SK-N-SH (cell line): ENCODE measurements at regions not wholly inside any gene's neighbourhood (a gene's known extent, or its start where the extent isn't known, plus 50 kb on each side); places are given as distances from the start of the nearest gene placed in this dataset.
A peak's percentile ranks its signal among the peaks of the same experiment; 100 is the strongest.
"Not testable (repeated sequence)": the region's sequence is repeated elsewhere in the genome, so short reads cannot be mapped to it uniquely, and the experiment has no call there.

ENCODE experiments used
- CTCF ChIA-PET: fragments of 300-600, 350-600 bp; formaldehyde crosslinking; extraction: SDS; loops from one replicate; lab custom pipeline; 2021; lab: Yijun Ruan, JAX
- POLR2A ChIA-PET: fragments of 350-600 bp; sonication (Branson Sonifier 250); formaldehyde crosslinking; extraction: SDS; loops from one replicate; lab custom pipeline; 2020; ENCODE audit warnings: antibody characterized with exemption, inconsistent platforms; lab: Yijun Ruan, JAX
- DNase-seq: peaks from one replicate; pipeline ENCODE4 v3.0.0; 2012
- H2AFZ ChIP-seq: fragments of 200-600 bp; sonication (generic); 2 replicates; pipeline ENCODE4 v1.8.1; 2016; ENCODE audit warnings: antibody characterized with exemption, mild to moderate bottlenecking, low read depth
- H3F3A ChIP-seq: fragments of 200-600 bp; sonication (generic); replicated peaks from 2 replicates; pipeline ENCODE3; 2016; ENCODE audit warnings: antibody characterized with exemption, mild to moderate bottlenecking; ENCODE audit not compliant: insufficient read depth
- H3K27ac ChIP-seq, 2 experiments: fragments of 200-500 bp in 1 of 2; fragments of 200-600 bp in 1 of 2; sonication (Bioruptor generic) in 1 of 2; sonication (generic), shearing (Covaris generic) in 1 of 2; 2 replicates each; pipeline versions ENCODE4 v1.5.1 to v1.6.1; 2014 to 2016; ENCODE audit warnings: low read depth in 2 of 2, inconsistent platforms in 1 of 2, low read length in 1 of 2, mild to moderate bottlenecking in 1 of 2, mixed read lengths in 1 of 2
- H3K27me3 ChIP-seq: fragments of 200-600 bp; sonication (generic), shearing (Covaris generic); 2 replicates; pipeline ENCODE4 v1.6.1; 2016; ENCODE audit warnings: mixed run types; ENCODE audit not compliant: insufficient read depth
- H3K36me3 ChIP-seq, 2 experiments: fragments of 200-500 bp in 1 of 2; fragments of 200-600 bp in 1 of 2; sonication (Bioruptor generic) in 1 of 2; sonication (generic) in 1 of 2; replicated peaks in 1 of 2; 2 replicates each; pipeline versions ENCODE3 to v1.5.1; 2014 to 2016; ENCODE audit warnings: low read length in 1 of 2, mild to moderate bottlenecking in 1 of 2; ENCODE audit not compliant: insufficient read depth in 2 of 2, control insufficient read depth in 1 of 2
- H3K4me1 ChIP-seq, 2 experiments: fragments of 200-500 bp in 1 of 2; fragments of 200-600 bp in 1 of 2; sonication (Bioruptor generic) in 1 of 2; sonication (generic), shearing (Covaris generic) in 1 of 2; 2 replicates each; pipeline versions ENCODE4 v1.5.1 to v1.6.1; 2014 to 2016; ENCODE audit warnings: low read depth in 1 of 2, low read length in 1 of 2, mixed run types in 1 of 2; ENCODE audit not compliant: insufficient read depth in 2 of 2, control insufficient read depth in 1 of 2
- H3K4me2 ChIP-seq: fragments of 200-600 bp; sonication (generic), shearing (Covaris generic); 2 replicates; pipeline ENCODE4 v1.6.1; 2017; ENCODE audit warnings: mixed run types
- H3K4me3 ChIP-seq, 2 experiments: fragments of 200-500 bp in 1 of 2; fragments of 200-600 bp in 1 of 2; sonication (Bioruptor generic) in 1 of 2; sonication (generic), shearing (Covaris generic) in 1 of 2; 2 replicates each; pipeline versions ENCODE4 v1.5.1 to v1.8.1; 2014 to 2016; ENCODE audit warnings: low read depth in 2 of 2, inconsistent platforms in 1 of 2, low read length in 1 of 2, mild to moderate bottlenecking in 1 of 2, mixed read lengths in 1 of 2, moderate library complexity in 1 of 2
- H3K79me2 ChIP-seq: fragments of 200-600 bp; sonication (generic); 2 replicates; pipeline ENCODE4 v1.8.1; 2017; ENCODE audit warnings: mild to moderate bottlenecking; ENCODE audit not compliant: insufficient read depth
- H3K9ac ChIP-seq: fragments of 200-600 bp; sonication (generic); 2 replicates; pipeline ENCODE4 v1.6.1; 2017; ENCODE audit warnings: mixed run types
- H3K9me2 ChIP-seq: fragments of 200-600 bp; sonication (generic); 2 replicates; pipeline ENCODE4 v1.6.1; 2017; ENCODE audit warnings: mixed run types
- H3K9me3 ChIP-seq: fragments of 200-600 bp; sonication (generic); 2 replicates; pipeline ENCODE4 v1.6.1; 2017; ENCODE audit warnings: mixed run types, mild to moderate bottlenecking, moderate library complexity
- H4K20me1 ChIP-seq: fragments of 200-600 bp; sonication (generic); 2 replicates; pipeline ENCODE4 v1.6.1; 2017; ENCODE audit warnings: mild to moderate bottlenecking, mixed run types; ENCODE audit not compliant: insufficient read depth
- ELF1 ChIP-seq: IDR thresholded peaks from 2 replicates; pipeline ENCODE4 v1.4.0; 2012
- EP300 ChIP-seq, 2 experiments: IDR thresholded peaks; 2 replicates each; pipeline versions ENCODE4 v1.4.0 to v1.6.1; 2012; ENCODE audit warnings: borderline replicate concordance in 1 of 2, low read depth in 1 of 2, low read length in 1 of 2
- EZH2phosphoT487 ChIP-seq: fragments of 200-600 bp; sonication (generic); IDR thresholded peaks from 2 replicates; pipeline ENCODE4 v1.6.1; 2017; ENCODE audit warnings: low read depth, mixed run types, mild to moderate bottlenecking, antibody characterized with exemption, moderate library complexity, borderline replicate concordance
- FOXJ3 ChIP-seq: sonication (generic); formaldehyde crosslinking; IDR thresholded peaks from 2 replicates; pipeline ENCODE4 v1.5.1; 2020; ENCODE audit warnings: mild to moderate bottlenecking, missing genetic modification reagents
- GABPA ChIP-seq: IDR thresholded peaks from 2 replicates; pipeline ENCODE4 v1.4.0; 2012; ENCODE audit warnings: low read depth, mild to moderate bottlenecking
- GATA2 ChIP-seq: sonication (generic); formaldehyde crosslinking; IDR thresholded peaks from 2 replicates; pipeline ENCODE4 v1.5.0; 2020; ENCODE audit warnings: mild to moderate bottlenecking, missing genetic modification reagents
- MEF2A ChIP-seq: IDR thresholded peaks from 2 replicates; pipeline ENCODE4 v1.4.0; 2012; ENCODE audit warnings: low read depth, borderline replicate concordance
- NFIC ChIP-seq: IDR thresholded peaks from 2 replicates; pipeline ENCODE4 v1.4.0; 2012; ENCODE audit warnings: borderline replicate concordance
- POLR2AphosphoS5 ChIP-seq: IDR thresholded peaks from 2 replicates; pipeline ENCODE4 v1.6.1; 2012; ENCODE audit warnings: low read depth, low read length
- RCOR1 ChIP-seq: fragments of 150-350 bp; IDR thresholded peaks from 2 replicates; pipeline ENCODE4 v1.6.1; 2017; ENCODE audit warnings: antibody characterized with exemption, low read length
- SMC3 ChIP-seq: IDR thresholded peaks from 2 replicates; pipeline ENCODE4 v1.6.1; 2012; ENCODE audit warnings: low read depth, low read length, improper control_type of control experiment
- TCF12 ChIP-seq: IDR thresholded peaks from 2 replicates; pipeline ENCODE4 v1.4.0; 2012
- TEAD4 ChIP-seq: IDR thresholded peaks from 2 replicates; pipeline ENCODE4 v1.4.0; 2012; ENCODE audit warnings: mild to moderate bottlenecking, borderline replicate concordance; ENCODE audit not compliant: insufficient read depth
- WGBS: methylation state at CpG from one replicate; pipeline ENCODE4 v1.1.6; 2017; ENCODE audit warnings: low lambda C conversion rate; 5-methylcytosine and 5-hydroxymethylcytosine counted together
- TF ChIP-seq, protein P1 (sequence below): fragments of 150-350 bp; IDR thresholded peaks from 2 replicates; pipeline ENCODE4 v1.6.1; 2017; ENCODE audit warnings: antibody characterized with exemption, low read length, low read depth, borderline replicate concordance
- TF ChIP-seq, protein P2 (sequence below): fragments of 200-600 bp; sonication (generic); IDR thresholded peaks from 2 replicates; pipeline ENCODE4 v1.6.1; 2017; ENCODE audit warnings: antibody characterized with exemption, mild to moderate bottlenecking, moderate library complexity
- TF ChIP-seq, protein P3 (sequence below): IDR thresholded peaks from 2 replicates; pipeline ENCODE4; 2012
- TF ChIP-seq, protein P4 (sequence below): fragments of 150-350 bp; IDR thresholded peaks from 2 replicates; pipeline ENCODE4 v1.6.1; 2016; ENCODE audit warnings: mild to moderate bottlenecking, low read depth, low read length

DNA sequence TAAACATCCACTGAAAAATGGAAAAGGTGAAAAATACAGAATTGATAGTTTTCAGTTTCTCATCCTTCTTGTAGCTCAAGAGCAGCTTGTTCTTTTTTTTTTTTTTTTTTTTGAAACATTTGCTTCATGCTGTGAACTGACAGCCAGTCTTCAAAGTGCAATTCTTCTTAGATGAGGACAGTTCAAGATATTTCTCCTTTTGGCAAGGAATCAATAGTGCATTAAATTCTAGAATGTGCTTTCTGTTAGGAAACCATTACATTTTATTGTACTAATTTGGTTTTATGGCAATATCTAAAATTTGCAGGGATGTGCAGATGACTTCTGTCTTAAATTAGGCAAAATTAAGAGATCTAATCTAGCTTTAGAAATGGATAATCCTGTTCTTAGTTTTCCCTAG is 969.3 kb upstream of the ACO1 start:
- no peak overlapping the region for H2AFZ ChIP-seq
- no peaks in the 10 kb centered on the region; a peak in 1 of 4 replicates for H3K4me1 ChIP-seq
- H3K27me3 ChIP-seq: no peaks in the 10 kb centered on the region
- H3K4me3 ChIP-seq: no peak overlapping the region
- no peak overlapping the region for H3K4me2 ChIP-seq
- no peak overlapping the region for H3K9ac ChIP-seq
- peak in 1 of 2 experiments; percentile 27; a peak in 1 of 4 replicates for TF ChIP-seq EP300 (IDR thresholded peaks at IDR 0.05; ENCODE audit: borderline replicate concordance in 1 of 2, low read depth in 1 of 2, low read length in 1 of 2)
- no peak for TF ChIP-seq FOXJ3 (CRISPR knock-in tag)
- no peak for TF ChIP-seq MEF2A
- no peak for TF ChIP-seq GABPA
- peak; percentile 49; the same call in 1 of the 2 replicates for TF ChIP-seq RCOR1
- TF ChIP-seq, all 33 proteins: peak for 2
- H3F3A ChIP-seq: no peaks in the 10 kb centered on the region
- no peaks in the 10 kb centered on the region for H3K79me2 ChIP-seq
- no peak for DNase-seq
- no peak overlapping the region for H3K27ac ChIP-seq
- no peaks in the 10 kb centered on the region for H3K9me3 ChIP-seq
- H3K9me2 ChIP-seq: no peaks in the 10 kb centered on the region
- H4K20me1 ChIP-seq: no peaks in the 10 kb centered on the region
- ChIA-PET POLR2A (no interaction called here), CTCF (interaction anchor here (0.7 kb wide), 1 partner anchor 14 kb away, joined by 3 read pairs; no protein-coding TSS in a partner anchor)
- no peaks in the 10 kb centered on the region for H3K36me3 ChIP-seq

DNA sequence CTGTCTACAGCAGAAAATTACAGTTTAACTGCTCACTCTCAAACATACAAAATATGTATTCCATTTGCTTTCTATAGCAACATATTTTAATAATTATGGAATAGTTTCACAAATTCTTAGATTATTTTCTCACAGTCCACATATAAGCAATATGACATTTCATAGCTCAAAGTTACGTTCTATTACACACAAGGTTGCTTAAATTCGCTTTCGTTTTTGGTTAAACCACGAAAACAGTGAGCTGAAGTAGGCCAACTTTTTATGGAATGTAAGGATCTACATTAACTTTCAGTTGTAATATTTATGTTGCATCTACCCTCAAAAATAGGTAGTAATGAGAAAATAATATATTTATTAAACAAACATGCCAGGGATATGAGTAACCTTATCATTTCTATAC is 966.0 kb upstream of the ACO1 start:
- no peak overlapping the region for H3K4me3 ChIP-seq
- peak overlapping the region; percentile 48 for H2AFZ ChIP-seq
- no peaks in the 10 kb centered on the region for H3K36me3 ChIP-seq
- TF ChIP-seq RCOR1 (no peak), EZH2phosphoT487 (no peak), TEAD4 (no peak), NFIC (no peak), TCF12 (no peak), POLR2AphosphoS5 (no peak), ELF1 (no peak), GABPA (no peak), GATA2 (CRISPR knock-in tag) (no peak), MEF2A (no peak), SMC3 (no peak)
- TF ChIP-seq, protein P1, sequence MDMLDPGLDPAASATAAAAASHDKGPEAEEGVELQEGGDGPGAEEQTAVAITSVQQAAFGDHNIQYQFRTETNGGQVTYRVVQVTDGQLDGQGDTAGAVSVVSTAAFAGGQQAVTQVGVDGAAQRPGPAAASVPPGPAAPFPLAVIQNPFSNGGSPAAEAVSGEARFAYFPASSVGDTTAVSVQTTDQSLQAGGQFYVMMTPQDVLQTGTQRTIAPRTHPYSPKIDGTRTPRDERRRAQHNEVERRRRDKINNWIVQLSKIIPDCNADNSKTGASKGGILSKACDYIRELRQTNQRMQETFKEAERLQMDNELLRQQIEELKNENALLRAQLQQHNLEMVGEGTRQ: no peak
- TF ChIP-seq, protein P2, sequence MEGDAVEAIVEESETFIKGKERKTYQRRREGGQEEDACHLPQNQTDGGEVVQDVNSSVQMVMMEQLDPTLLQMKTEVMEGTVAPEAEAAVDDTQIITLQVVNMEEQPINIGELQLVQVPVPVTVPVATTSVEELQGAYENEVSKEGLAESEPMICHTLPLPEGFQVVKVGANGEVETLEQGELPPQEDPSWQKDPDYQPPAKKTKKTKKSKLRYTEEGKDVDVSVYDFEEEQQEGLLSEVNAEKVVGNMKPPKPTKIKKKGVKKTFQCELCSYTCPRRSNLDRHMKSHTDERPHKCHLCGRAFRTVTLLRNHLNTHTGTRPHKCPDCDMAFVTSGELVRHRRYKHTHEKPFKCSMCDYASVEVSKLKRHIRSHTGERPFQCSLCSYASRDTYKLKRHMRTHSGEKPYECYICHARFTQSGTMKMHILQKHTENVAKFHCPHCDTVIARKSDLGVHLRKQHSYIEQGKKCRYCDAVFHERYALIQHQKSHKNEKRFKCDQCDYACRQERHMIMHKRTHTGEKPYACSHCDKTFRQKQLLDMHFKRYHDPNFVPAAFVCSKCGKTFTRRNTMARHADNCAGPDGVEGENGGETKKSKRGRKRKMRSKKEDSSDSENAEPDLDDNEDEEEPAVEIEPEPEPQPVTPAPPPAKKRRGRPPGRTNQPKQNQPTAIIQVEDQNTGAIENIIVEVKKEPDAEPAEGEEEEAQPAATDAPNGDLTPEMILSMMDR: no peak
- TF ChIP-seq, protein P3, sequence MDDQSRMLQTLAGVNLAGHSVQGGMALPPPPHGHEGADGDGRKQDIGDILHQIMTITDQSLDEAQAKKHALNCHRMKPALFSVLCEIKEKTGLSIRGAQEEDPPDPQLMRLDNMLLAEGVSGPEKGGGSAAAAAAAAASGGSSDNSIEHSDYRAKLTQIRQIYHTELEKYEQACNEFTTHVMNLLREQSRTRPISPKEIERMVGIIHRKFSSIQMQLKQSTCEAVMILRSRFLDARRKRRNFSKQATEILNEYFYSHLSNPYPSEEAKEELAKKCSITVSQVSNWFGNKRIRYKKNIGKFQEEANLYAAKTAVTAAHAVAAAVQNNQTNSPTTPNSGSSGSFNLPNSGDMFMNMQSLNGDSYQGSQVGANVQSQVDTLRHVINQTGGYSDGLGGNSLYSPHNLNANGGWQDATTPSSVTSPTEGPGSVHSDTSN: no peak
- TF ChIP-seq, protein P4, sequence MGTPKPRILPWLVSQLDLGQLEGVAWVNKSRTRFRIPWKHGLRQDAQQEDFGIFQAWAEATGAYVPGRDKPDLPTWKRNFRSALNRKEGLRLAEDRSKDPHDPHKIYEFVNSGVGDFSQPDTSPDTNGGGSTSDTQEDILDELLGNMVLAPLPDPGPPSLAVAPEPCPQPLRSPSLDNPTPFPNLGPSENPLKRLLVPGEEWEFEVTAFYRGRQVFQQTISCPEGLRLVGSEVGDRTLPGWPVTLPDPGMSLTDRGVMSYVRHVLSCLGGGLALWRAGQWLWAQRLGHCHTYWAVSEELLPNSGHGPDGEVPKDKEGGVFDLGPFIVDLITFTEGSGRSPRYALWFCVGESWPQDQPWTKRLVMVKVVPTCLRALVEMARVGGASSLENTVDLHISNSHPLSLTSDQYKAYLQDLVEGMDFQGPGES: no peak
- ChIA-PET CTCF (no interaction called here), POLR2A (no interaction called here)
- no peak overlapping the region for H3K4me2 ChIP-seq
- no peaks in the 10 kb centered on the region for H3K79me2 ChIP-seq
- H3K9me2 ChIP-seq: no peaks in the 10 kb centered on the region
- no peak for DNase-seq
- H3K4me1 ChIP-seq: no peaks in the 10 kb centered on the region; a peak in 1 of 4 replicates
- no peaks in the 10 kb centered on the region for H3K27me3 ChIP-seq
- 55% methylated on average over 4 of the region's 4 CpGs for WGBS
- H3K9ac ChIP-seq: no peak overlapping the region
- no peaks in the 10 kb centered on the region for H3F3A ChIP-seq
- H3K27ac ChIP-seq: no peak overlapping the region
- H4K20me1 ChIP-seq: no peaks in the 10 kb centered on the region
- H3K9me3 ChIP-seq: no peaks in the 10 kb centered on the region

DNA sequence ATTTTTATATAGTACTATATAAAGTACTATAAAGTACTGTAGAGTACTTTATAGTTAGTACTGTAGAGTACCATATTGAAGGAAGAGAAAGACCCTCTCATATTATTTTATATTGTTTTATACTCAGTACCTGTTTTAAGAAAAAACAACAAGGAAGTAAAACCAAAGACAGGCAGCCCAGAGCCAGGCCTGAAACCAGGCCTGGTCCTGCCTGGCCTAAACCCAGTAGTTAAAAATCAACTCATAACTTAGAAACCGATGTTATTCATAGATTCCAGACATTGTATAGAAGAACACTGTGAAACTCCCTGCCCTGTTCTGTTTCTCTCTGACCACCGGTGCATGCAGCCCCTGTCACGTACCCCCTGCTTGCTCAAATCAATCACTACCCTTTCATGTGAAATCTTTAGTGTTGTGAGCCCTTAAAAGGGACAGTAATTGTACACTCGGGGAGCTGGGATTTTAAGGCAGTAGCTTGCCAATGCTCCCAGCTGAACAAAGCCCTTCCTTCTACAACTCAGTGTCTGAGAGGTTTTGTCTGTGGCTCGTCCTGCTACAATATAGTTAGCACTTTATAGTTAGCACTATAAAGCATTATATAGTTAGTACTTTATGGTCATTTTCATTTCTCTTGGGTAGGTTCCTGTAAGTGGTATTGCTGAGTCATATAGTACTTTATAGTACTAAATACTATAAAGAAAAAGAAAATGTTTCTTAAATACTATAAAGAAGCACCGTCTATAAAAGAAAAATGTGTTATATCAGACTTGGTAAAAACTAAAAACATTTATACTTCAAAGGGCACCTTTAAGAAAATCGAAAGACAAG is 940.6 kb upstream of the ACO1 start:
- H3K36me3 ChIP-seq, H3F3A ChIP-seq, H3K4me2 ChIP-seq, H3K27ac ChIP-seq, H3K79me2 ChIP-seq, H2AFZ ChIP-seq, CTCF ChIA-PET, H3K4me1 ChIP-seq, POLR2A ChIA-PET, DNase-seq, H3K9me2 ChIP-seq, H3K9me3 ChIP-seq, H4K20me1 ChIP-seq, H3K9ac ChIP-seq, H3K4me3 ChIP-seq, H3K27me3 ChIP-seq: not testable (repeated sequence)
- WGBS: 64% methylated on average over 7 of the region's 7 CpGs
